ENCODE measurements at regions not wholly inside any gene's neighbourhood (a gene's known extent, or its start where the extent isn't known, plus 50 kb on each side); places are given as distances from the start of the nearest gene placed in this dataset.

DNA sequence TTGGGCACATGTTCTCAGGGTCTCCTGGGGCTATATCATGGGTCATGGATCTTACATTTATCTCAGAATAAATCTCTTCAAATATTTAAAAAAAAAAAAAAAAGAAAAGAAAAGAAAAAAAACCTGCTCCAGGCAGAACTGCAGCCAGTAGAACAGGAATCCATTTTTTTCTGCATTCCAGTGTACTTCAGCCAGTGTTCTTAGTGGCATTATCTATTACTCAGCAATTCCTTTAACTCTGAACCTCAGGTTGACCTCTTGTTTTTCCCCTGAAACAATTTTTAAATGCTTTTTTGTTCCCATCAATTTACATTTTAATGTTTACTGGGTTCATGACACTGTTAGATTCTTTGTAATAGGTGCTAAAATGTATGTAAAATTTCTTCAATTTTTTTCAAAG, 66.7 kb upstream of the STXBP6 start:
- no peak for DNase-seq (ENCODE audit: low read depth)
- TF ChIP-seq, protein P1, sequence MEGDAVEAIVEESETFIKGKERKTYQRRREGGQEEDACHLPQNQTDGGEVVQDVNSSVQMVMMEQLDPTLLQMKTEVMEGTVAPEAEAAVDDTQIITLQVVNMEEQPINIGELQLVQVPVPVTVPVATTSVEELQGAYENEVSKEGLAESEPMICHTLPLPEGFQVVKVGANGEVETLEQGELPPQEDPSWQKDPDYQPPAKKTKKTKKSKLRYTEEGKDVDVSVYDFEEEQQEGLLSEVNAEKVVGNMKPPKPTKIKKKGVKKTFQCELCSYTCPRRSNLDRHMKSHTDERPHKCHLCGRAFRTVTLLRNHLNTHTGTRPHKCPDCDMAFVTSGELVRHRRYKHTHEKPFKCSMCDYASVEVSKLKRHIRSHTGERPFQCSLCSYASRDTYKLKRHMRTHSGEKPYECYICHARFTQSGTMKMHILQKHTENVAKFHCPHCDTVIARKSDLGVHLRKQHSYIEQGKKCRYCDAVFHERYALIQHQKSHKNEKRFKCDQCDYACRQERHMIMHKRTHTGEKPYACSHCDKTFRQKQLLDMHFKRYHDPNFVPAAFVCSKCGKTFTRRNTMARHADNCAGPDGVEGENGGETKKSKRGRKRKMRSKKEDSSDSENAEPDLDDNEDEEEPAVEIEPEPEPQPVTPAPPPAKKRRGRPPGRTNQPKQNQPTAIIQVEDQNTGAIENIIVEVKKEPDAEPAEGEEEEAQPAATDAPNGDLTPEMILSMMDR (IDR thresholded peaks at IDR 0.05; ENCODE audit: low read length, missing control alignments), result no peak
- H3K4me3 ChIP-seq (replicated peaks; ENCODE audit: low read depth, low read length), result no peak overlapping the region

DNA sequence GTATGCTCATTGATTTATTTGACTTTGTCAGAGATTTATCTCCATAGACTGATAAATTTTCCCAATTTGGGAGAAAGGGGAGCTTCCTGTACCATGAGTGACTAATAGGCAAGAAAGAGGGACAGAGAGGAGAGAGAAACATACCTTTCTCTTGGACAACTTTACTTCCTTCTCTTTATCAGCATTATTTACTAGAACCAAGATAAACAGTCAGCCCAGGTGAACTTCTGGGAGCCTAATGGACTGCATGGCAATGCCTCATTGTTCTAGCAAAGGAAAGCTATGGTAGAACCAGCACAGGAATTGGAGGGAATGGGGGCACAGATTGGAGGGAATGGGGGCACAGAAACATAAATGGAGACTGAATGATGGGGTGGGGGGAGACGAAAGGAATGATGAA, 63.4 kb upstream of the STXBP6 start:
- no peak for DNase-seq (ENCODE audit: low read depth)
- TF ChIP-seq, protein P1 (IDR thresholded peaks at IDR 0.05; ENCODE audit: low read length, missing control alignments), result no peak
- H3K4me3 ChIP-seq (replicated peaks; ENCODE audit: low read depth, low read length), result no peak overlapping the region

DNA sequence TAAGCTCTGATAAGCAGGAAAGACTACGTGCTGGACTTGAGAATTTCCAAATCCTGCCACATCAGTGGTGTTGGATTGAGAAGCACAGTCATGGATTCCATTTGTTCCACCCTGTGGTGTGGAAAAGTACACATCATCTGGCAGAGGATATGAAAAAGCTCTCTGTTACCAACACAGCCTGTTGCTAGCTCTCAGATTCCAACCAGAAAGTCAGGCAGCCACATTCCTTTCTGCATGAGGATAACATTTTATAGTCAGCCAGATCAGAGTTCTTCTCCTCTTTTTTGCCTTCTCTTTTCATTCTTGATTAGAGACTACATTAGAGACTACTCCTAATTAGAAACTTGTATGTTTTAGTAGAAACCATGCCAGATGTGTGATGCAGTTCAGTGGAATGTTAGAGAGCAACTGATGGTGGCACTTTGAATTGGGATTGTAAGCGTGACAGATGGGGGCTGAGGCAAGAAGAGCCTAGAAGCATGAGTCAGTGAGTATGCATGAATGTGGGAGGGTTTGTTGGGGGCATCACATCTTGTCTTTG, 61.2 kb upstream of the STXBP6 start:
- TF ChIP-seq, protein P1 (IDR thresholded peaks at IDR 0.05; ENCODE audit: low read length, missing control alignments), result no peak
- no peak overlapping the region for H3K4me3 ChIP-seq (replicated peaks; ENCODE audit: low read depth, low read length)
- peak; percentile 90 for DNase-seq (ENCODE audit: low read depth)

DNA sequence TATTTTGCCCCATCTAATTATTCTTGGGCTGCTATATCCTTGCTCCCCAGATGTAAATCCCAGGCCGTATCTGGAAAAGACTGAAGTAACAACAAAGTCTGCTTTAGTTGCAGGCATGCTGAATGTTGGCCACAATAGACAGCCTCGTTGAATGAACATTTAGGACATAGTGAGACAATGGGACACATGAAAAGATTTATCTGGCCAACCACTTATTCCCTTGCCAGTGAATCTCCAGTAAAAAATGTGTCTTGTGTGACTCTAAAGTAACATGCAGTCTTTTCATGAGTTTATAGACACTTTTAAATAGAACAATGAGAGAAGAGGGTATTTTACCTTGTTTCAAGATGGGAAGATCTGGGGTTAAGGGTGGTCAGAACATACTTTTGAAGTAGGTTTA, 60.2 kb upstream of the STXBP6 start:
- no peak for DNase-seq (ENCODE audit: low read depth)
- no peak overlapping the region for H3K4me3 ChIP-seq (replicated peaks; ENCODE audit: low read depth, low read length)
- TF ChIP-seq, protein P1 (IDR thresholded peaks at IDR 0.05; ENCODE audit: low read length, missing control alignments), result no peak

DNA sequence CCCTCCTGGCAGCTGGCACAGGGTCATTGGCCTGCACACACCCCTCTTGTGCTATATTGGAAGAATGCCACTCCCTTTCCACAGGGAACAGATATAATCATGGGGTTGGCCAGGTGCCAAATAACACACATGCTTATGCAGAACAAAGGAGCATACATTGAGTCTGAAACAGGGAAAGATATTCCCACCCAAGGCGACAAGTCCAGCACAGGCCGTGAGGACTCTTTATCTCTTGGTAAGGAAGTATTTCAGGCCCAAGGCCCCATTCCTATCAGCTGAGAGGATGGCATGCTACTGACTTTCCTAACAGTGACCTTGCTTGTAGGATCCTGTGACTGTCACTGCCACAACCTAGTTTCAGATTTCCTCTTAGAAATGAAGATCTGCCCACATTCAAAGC, 59.0 kb upstream of the STXBP6 start:
- TF ChIP-seq, protein P1 (IDR thresholded peaks at IDR 0.05; ENCODE audit: low read length, missing control alignments), result no peak
- H3K4me3 ChIP-seq (replicated peaks; ENCODE audit: low read depth, low read length), result no peak overlapping the region
- DNase-seq (ENCODE audit: low read depth), result no peak

DNA sequence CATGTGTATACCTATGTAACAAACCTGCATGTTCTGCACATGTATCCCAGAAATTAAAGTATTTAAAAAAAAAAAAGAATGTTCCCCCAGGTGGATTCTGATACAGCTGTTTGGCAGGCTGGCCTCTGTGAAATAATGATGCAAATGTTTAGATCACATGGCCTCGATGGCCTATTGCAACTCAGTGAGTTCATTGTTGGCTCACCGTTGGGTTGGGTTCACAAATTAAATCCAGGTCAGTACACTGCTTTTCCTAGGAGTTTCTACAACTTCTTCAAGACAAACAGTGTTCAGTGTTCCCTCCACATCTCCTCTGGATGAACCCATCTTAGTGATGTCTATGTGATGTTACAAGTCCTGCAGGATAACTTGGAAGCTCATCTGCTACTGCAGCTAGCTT, 58.3 kb upstream of the STXBP6 start:
- TF ChIP-seq, protein P1 (IDR thresholded peaks at IDR 0.05; ENCODE audit: low read length, missing control alignments), result no peak
- DNase-seq (ENCODE audit: low read depth), result no peak
- H3K4me3 ChIP-seq (replicated peaks; ENCODE audit: low read depth, low read length), result no peak overlapping the region

DNA sequence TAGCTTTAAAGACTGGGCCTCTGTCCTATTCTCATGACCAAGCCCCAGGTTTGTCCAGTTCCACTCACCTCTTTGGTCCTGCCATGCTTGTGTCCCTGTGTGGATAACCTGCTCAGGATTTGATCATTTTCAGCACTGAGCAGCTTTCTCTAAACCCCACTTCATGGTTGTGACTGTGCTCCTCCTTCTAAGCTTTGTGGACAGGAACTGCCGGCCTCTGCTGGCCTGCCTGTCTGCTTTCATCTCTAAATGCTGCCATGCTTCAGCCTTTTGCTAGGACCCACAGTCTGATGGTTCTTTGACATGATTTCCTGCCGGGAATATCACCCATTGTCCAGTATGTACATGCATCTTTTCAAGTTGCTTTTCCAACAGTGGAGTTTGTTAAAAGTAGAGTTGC, 53.9 kb upstream of the STXBP6 start:
- H3K4me3 ChIP-seq (replicated peaks; ENCODE audit: low read depth, low read length), result no peak overlapping the region
- TF ChIP-seq, protein P1 (IDR thresholded peaks at IDR 0.05; ENCODE audit: low read length, missing control alignments), result no peak

More for the DNA sequence above, 53.9 kb upstream of the STXBP6 start:
- no peak for DNase-seq (ENCODE audit: low read depth)

All from fibroblast of pulmonary artery (primary cell).